ENCODE measurements at regions not wholly inside any gene's neighbourhood (a gene's known extent, or its start where the extent isn't known, plus 50 kb on each side); places are given as distances from the start of the nearest gene placed in this dataset.

- Histone ChIP-seq H3K27ac (ENCODE audit: low read depth in 1 of 2, low read length in 2 of 2) (no peak overlapping the region), H3K4me1 (ENCODE audit: control insufficient read depth in 4 of 4, insufficient read depth in 4 of 4, low read length in 3 of 4) (no peaks in the 10 kb centered on the region), H3K9me3 (ENCODE audit: control insufficient read depth in 4 of 4, low read length in 3 of 4) (no peaks in the 10 kb centered on the region), H3K4me3 (ENCODE audit: low read depth in 1 of 3, low read length in 3 of 3) (no peak overlapping the region), H3K27me3 (ENCODE audit: control insufficient read depth in 4 of 4, insufficient read depth in 4 of 4, low read length in 3 of 4) (no peaks in the 10 kb centered on the region), H3K9ac (ENCODE audit: low read depth in 1 of 2, low read length in 2 of 2) (no peak overlapping the region), H3K36me3 (ENCODE audit: control insufficient read depth in 4 of 4, insufficient read depth in 3 of 4, low read depth in 1 of 4, low read length in 3 of 4) (no peaks in the 10 kb centered on the region)
- 34% methylated on average over 2 of the region's 2 CpGs for WGBS
- DNase-seq (ENCODE audit: low spot score) = no peak
- TF ChIP-seq HNF4A (conservative IDR thresholded peaks at IDR 0.05) (no peak), TAF1 (conservative IDR thresholded peaks at IDR 0.05) (no peak), JUND (IDR thresholded peaks at IDR 0.05) (no peak), YY1 (IDR thresholded peaks at IDR 0.05) (no peak), RXRA (IDR thresholded peaks at IDR 0.05) (no peak), FOXA2 (IDR thresholded peaks at IDR 0.05) (no peak), HNF4G (IDR thresholded peaks at IDR 0.05) (no peak), MAX (IDR thresholded peaks at IDR 0.05) (no peak), SP1 (IDR thresholded peaks at IDR 0.05) (no peak), EGR1 (IDR thresholded peaks at IDR 0.05; ENCODE audit: low read depth in 2 of 2) (no peak), ATF3 (IDR thresholded peaks at IDR 0.05) (no peak), CTCF (IDR thresholded peaks at IDR 0.05; ENCODE audit: low read depth, low read length, missing input control) (no peak), GABPA (IDR thresholded peaks at IDR 0.05 in 1 of 2, conservative IDR thresholded peaks at IDR 0.05 in 1 of 2) (no peak), ZBTB33 (IDR thresholded peaks at IDR 0.05) (no peak), FOXA1 (IDR thresholded peaks at IDR 0.05) (no peak), REST (IDR thresholded peaks at IDR 0.05) (no peak), NR2F2 (IDR thresholded peaks at IDR 0.05) (no peak)
Observed at GRCh38 chr1:188822248-188822647, 1655.4 kb downstream of the BRINP3 start.

- no peak for DNase-seq (ENCODE audit: low spot score)
- Histone ChIP-seq H3K4me1 (ENCODE audit: control insufficient read depth in 4 of 4, insufficient read depth in 4 of 4, low read length in 3 of 4) (no peaks in the 10 kb centered on the region), H3K9ac (ENCODE audit: low read depth in 1 of 2, low read length in 2 of 2) (no peak overlapping the region), H3K36me3 (ENCODE audit: control insufficient read depth in 4 of 4, insufficient read depth in 3 of 4, low read depth in 1 of 4, low read length in 3 of 4) (no peaks in the 10 kb centered on the region), H3K27me3 (ENCODE audit: control insufficient read depth in 4 of 4, insufficient read depth in 4 of 4, low read length in 3 of 4) (no peaks in the 10 kb centered on the region), H3K4me3 (ENCODE audit: low read depth in 1 of 3, low read length in 3 of 3) (no peak overlapping the region), H3K27ac (ENCODE audit: low read depth in 1 of 2, low read length in 2 of 2) (no peak overlapping the region), H3K9me3 (ENCODE audit: control insufficient read depth in 4 of 4, low read length in 3 of 4) (no peaks in the 10 kb centered on the region)
- TF ChIP-seq SP1 (IDR thresholded peaks at IDR 0.05) (no peak), HNF4G (IDR thresholded peaks at IDR 0.05) (no peak), HNF4A (conservative IDR thresholded peaks at IDR 0.05) (no peak), JUND (IDR thresholded peaks at IDR 0.05) (no peak), EGR1 (IDR thresholded peaks at IDR 0.05; ENCODE audit: low read depth in 2 of 2) (no peak), ATF3 (IDR thresholded peaks at IDR 0.05) (no peak)
- 76% methylated on average over 2 of the region's 2 CpGs for WGBS
Observed at GRCh38 chr1:188825471-188825870, 1652.2 kb downstream of the BRINP3 start.

All from liver (tissue), 8 donors.